ENCODE measurements at regions not wholly inside any gene's neighbourhood (a gene's known extent, or its start where the extent isn't known, plus 50 kb on each side); places are given as distances from the start of the nearest gene placed in this dataset.

- Mint-ChIP-seq H3K4me3 (peak overlapping the region; percentile 34 to 90 (median 82)), H3K9me3 (peaks cover 0 to 6% (median 2%) of the 10 kb centered on the region in 3 donors), H3K36me3 (no peaks in the 10 kb centered on the region), H3K4me1 (peaks cover 1 to 11% (median 5%) of the 10 kb centered on the region in 3 donors), H3K27me3 (no peaks in the 10 kb centered on the region), H3K27ac (peak overlapping the region in 2 of 3 donors; percentile 39 to 90)
Measured at GRCh38 chr6:115001731-115002350, 659.0 kb upstream of the HS3ST5 start.

GRCh38 chr6:115000736-115001135 is 657.9 kb upstream of the HS3ST5 start:
- Mint-ChIP-seq H3K9me3 (peaks cover 0 to 6% (median 2%) of the 10 kb centered on the region in 3 donors), H3K27me3 (no peaks in the 10 kb centered on the region), H3K36me3 (peaks cover 3% of the 10 kb centered on the region), H3K4me1 (peaks cover 1 to 11% (median 5%) of the 10 kb centered on the region in 3 donors), H3K27ac (no peak overlapping the region), H3K4me3 (no peak overlapping the region)

- Mint-ChIP-seq H3K27ac (peak overlapping the region in 1 of 3 donors; percentile 91), H3K4me3 (peak overlapping the region in 3 of 4 donors; percentile 84 to 95 (median 94)), H3K27me3 (no peaks in the 10 kb centered on the region), H3K36me3 (peaks cover 3% of the 10 kb centered on the region), H3K9me3 (peaks cover 0 to 4% (median 2%) of the 10 kb centered on the region in 3 donors), H3K4me1 (peaks cover 1 to 11% (median 5%) of the 10 kb centered on the region in 3 donors)
Measured at GRCh38 chr6:114998492-114998891, 655.7 kb upstream of the HS3ST5 start.

DNA sequence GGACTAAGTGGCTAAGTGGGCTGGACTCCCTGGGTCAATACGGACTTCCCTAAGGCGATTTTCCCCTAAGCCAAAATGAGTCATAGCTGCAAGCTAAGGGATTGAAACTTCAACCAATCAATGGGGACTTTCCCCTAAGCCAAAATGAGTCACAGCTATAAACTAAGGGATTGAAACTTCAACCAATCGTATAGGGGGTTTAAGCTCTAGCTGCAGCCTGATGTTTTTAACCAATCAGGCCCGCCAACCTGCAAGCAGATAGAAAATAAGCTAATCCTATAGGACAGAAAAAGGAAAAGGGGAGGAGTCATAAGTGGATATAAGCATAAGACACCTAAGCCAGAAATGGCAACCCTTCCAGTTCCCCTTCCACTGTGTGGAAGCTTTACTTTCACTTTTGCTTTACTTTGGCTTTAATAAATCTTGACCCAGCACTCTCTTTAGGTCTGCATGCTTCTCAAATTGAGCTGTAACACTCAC is 655.0 kb upstream of the HS3ST5 start:
- H3K4me1 Mint-ChIP-seq, result peaks cover 1 to 11% (median 5%) of the 10 kb centered on the region in 3 donors
- H3K4me3 Mint-ChIP-seq, result peak overlapping the region; percentile 84 to 95 (median 94)
- no peaks in the 10 kb centered on the region for H3K27me3 Mint-ChIP-seq
- H3K36me3 Mint-ChIP-seq, result peaks cover 3% of the 10 kb centered on the region
- peak overlapping the region; percentile 50 to 91 (median 91) for H3K27ac Mint-ChIP-seq
- peaks cover 0 to 3% (median 2%) of the 10 kb centered on the region in 3 donors for H3K9me3 Mint-ChIP-seq

DNA sequence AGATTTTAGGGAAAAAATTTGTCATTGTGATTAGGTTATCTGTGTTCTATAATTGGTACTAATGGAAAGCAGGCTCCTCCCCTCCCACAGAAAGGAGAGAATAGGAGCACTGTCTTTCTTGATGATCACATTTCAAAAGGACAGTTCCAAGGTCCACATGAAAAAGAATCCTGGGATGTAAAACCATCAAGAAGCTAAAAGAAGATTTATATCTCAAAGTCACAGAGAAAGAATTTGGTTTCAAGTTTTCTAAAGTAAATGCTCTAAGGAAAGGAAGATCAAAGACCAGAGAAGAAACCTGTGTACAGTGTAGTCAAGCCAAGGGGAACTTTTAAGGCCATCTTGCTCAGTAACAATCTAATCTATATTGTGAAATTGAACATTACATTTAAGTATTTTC is 652.7 kb upstream of the HS3ST5 start:
- H3K27me3 Mint-ChIP-seq, result no peaks in the 10 kb centered on the region
- peaks cover 3% of the 10 kb centered on the region for H3K36me3 Mint-ChIP-seq
- H3K27ac Mint-ChIP-seq, result no peak overlapping the region
- H3K9me3 Mint-ChIP-seq, result peaks cover 0 to 5% (median 2%) of the 10 kb centered on the region in 3 donors
- H3K4me3 Mint-ChIP-seq, result no peak overlapping the region
- peaks cover 1 to 4% (median 2%) of the 10 kb centered on the region in 3 donors for H3K4me1 Mint-ChIP-seq

DNA sequence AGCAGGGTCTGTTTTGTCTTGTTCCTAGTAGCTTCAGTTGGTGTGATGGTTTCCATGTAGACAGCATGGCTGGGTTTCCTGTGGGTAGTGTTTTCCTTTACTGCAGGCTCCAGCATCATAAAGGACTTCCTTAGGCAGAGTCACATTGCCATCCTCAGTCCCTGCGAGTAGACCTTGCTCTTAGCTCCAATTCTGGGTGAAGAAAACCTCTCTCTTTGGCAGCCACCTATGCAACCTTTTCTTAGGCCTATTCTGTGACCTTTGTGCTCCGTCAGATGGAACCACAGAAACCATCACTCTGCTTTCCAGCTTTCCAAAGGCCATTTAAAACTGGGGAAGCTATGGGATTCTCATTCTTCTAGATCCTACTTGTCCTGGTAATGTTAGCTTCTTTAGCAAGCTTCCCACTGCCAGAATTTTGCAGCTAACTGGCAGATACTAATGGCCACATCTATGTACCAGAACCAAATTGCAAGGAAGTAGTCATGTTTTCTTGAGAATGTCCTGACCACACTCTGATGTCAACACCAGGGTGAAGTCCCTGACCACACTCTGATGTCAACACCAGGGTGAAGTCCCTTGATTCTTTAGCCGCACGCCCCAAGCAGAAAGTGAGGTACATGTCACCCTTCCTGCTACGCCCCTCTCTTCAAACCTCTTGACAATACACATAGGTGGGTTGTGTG is 646.6 kb upstream of the HS3ST5 start:
- H3K9me3 Mint-ChIP-seq, result peaks cover 0 to 6% (median 1%) of the 10 kb centered on the region in 3 donors
- no peak overlapping the region for H3K4me3 Mint-ChIP-seq
- no peaks in the 10 kb centered on the region for H3K36me3 Mint-ChIP-seq
- H3K27me3 Mint-ChIP-seq, result no peaks in the 10 kb centered on the region
- no peak overlapping the region for H3K27ac Mint-ChIP-seq
- peaks cover 0 to 1% (median 0%) of the 10 kb centered on the region in 3 donors for H3K4me1 Mint-ChIP-seq

GRCh38 chr6:114987281-114987680 is 644.5 kb upstream of the HS3ST5 start:
- H3K36me3 Mint-ChIP-seq, result no peaks in the 10 kb centered on the region
- peaks cover 0 to 1% (median 0%) of the 10 kb centered on the region in 3 donors for H3K4me1 Mint-ChIP-seq
- H3K4me3 Mint-ChIP-seq, result no peak overlapping the region
- peaks cover 0 to 4% (median 1%) of the 10 kb centered on the region in 3 donors for H3K9me3 Mint-ChIP-seq
- H3K27me3 Mint-ChIP-seq, result no peaks in the 10 kb centered on the region
- no peak overlapping the region for H3K27ac Mint-ChIP-seq

DNA sequence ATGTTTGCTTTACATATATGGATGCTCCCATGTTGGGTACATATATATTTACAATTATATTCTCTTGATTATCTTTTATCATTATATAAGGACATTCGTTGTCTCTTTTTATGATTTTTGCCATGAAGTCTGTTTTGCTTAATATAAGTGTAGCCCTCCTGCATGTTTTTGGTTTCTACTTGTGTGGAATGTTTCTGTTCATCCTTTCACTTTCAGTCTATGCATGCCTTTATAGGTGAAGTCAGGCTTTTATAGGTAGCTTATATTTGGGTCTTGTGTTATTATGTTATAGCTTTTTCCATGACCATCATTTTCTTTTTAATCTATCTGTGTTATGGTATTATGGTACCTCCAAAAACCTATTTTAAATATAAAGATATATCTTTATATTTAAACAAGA is 612.5 kb upstream of the HS3ST5 start:
- H3K4me3 Mint-ChIP-seq, result no peak overlapping the region
- H3K4me1 Mint-ChIP-seq, result no peaks in the 10 kb centered on the region
- peaks cover 0 to 4% (median 0%) of the 10 kb centered on the region in 3 donors for H3K9me3 Mint-ChIP-seq
- no peaks in the 10 kb centered on the region for H3K36me3 Mint-ChIP-seq
- no peaks in the 10 kb centered on the region for H3K27me3 Mint-ChIP-seq
- H3K27ac Mint-ChIP-seq, result no peak overlapping the region

DNA sequence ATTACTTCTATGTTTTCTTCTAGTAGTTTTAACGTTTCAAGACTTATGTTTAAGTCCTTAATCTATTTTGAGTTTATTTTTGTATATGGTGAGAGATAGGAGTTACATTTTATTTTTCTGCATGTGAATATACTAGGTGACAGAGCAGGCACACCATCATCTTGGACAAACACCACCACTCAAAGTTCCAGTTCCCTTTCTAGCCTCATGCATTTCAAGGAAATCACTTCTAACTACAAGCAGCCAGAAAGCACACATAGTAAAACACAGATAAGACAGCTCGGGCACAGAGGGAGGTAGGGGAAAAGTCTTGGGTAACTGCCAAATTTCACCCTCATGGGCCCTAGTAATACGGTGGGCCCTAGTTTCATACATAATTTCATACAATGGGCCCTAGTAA is 609.4 kb upstream of the HS3ST5 start:
- Mint-ChIP-seq H3K4me1 (no peaks in the 10 kb centered on the region), H3K9me3 (no peaks in the 10 kb centered on the region), H3K4me3 (no peak overlapping the region), H3K27ac (no peak overlapping the region), H3K27me3 (no peaks in the 10 kb centered on the region), H3K36me3 (no peaks in the 10 kb centered on the region)

DNA sequence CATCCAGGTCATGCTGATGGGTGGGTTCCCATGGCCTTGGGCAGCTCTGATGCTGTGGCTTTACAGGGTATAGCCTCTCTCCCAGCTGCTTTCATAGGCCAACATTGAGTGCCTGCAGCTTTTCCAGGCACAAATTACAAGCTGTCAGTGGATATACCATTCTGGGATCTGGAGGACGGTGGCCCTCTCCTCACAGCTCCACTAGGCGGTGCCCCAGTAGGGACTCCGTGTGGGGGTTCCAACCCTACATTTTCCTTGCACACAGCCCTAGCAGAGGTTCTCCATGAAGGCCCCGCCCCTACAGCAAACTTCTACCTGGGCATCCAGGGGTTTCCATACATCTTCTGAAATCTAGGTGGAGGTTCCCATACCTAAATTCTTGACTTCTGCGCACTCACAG is 602.6 kb upstream of the HS3ST5 start:
- H3K4me3 Mint-ChIP-seq, result no peak overlapping the region

DNA sequence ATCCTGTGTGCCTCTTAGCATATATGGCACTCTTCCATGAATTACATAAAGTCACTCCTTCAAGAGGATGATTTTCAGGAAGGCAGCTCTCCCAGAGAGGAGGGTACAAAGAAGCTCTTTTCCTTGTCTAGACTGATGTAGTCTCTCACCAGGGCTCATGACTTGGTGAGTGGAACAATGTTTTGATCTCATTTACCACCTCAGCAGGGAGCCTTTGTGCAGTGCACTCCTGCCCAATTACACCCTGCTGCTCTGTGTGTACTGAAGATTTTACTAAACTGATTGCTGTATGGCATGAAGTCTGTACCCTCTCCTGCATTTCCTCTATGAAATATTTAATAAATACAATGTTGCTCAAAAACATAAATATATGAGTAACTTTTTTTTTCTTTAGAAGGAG is 598.3 kb upstream of the HS3ST5 start:
- Mint-ChIP-seq H3K36me3 (peaks cover under 1% of the 10 kb centered on the region), H3K27ac (no peak overlapping the region), H3K9me3 (peaks cover 0 to 4% (median 3%) of the 10 kb centered on the region in 3 donors), H3K27me3 (no peaks in the 10 kb centered on the region), H3K4me1 (no peaks in the 10 kb centered on the region), H3K4me3 (no peak overlapping the region)

More for the DNA sequence above, 602.6 kb upstream of the HS3ST5 start:
- H3K27me3 Mint-ChIP-seq, result no peaks in the 10 kb centered on the region
- peaks cover 4 to 7% (median 6%) of the 10 kb centered on the region in 3 donors for H3K9me3 Mint-ChIP-seq
- H3K36me3 Mint-ChIP-seq, result peaks cover 2% of the 10 kb centered on the region
- H3K4me1 Mint-ChIP-seq, result no peaks in the 10 kb centered on the region
- H3K27ac Mint-ChIP-seq, result no peak overlapping the region

DNA sequence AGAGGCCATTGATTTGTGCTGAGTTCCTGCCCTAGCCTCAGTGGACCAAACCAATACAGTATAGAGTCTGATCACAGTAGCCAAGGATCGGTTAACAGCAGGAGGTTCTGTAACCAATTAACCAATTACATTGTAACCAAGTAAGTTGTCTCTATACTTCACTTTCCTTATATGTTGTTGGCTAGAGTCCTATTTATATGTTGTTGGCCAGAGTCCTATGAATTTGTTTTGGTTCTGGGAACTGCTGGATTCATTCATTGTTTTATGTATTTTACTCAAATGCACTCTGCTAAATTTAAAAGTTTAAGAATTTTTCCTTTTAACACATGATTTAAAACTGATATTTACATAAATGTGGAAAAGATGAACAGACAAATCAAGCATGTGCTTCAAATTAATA is 597.4 kb upstream of the HS3ST5 start:
- H3K27ac Mint-ChIP-seq, result no peak overlapping the region
- no peaks in the 10 kb centered on the region for H3K36me3 Mint-ChIP-seq
- no peaks in the 10 kb centered on the region for H3K4me1 Mint-ChIP-seq
- no peak overlapping the region for H3K4me3 Mint-ChIP-seq
- H3K9me3 Mint-ChIP-seq, result peaks cover 0 to 4% (median 3%) of the 10 kb centered on the region in 3 donors
- H3K27me3 Mint-ChIP-seq, result no peaks in the 10 kb centered on the region

- peaks cover 0 to 4% (median 3%) of the 10 kb centered on the region in 3 donors for H3K9me3 Mint-ChIP-seq
- H3K27me3 Mint-ChIP-seq, result no peaks in the 10 kb centered on the region
- H3K4me3 Mint-ChIP-seq, result no peak overlapping the region
- no peaks in the 10 kb centered on the region for H3K36me3 Mint-ChIP-seq
- no peak overlapping the region for H3K27ac Mint-ChIP-seq
- H3K4me1 Mint-ChIP-seq, result no peaks in the 10 kb centered on the region
Measured at GRCh38 chr6:114939630-114940029, 596.8 kb upstream of the HS3ST5 start.

GRCh38 chr6:114936080-114936479 is 593.3 kb upstream of the HS3ST5 start:
- Mint-ChIP-seq H3K27me3 (no peaks in the 10 kb centered on the region), H3K4me3 (no peak overlapping the region), H3K36me3 (no peaks in the 10 kb centered on the region), H3K9me3 (peaks cover 0 to 8% (median 1%) of the 10 kb centered on the region in 3 donors), H3K4me1 (no peaks in the 10 kb centered on the region), H3K27ac (no peak overlapping the region)

DNA sequence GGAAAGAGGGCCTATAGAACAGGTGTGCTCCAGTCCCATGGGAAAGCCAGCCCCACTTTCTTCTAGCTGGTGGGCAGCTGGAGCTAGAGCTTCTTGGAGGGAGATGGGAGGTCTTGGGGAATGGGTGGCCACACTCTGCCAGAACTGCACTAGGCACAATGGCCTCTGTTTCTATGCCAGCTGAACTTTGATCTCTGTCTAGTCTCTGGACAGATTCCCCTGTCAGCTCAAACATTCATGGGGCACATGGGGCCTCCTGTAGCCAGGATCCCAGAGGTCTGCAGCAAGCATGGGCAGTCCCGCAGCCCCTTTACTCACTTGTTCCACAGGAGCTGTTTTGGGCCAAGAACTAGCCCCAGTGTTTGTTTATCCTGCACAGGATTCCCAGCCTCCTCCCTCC is 591.3 kb upstream of the HS3ST5 start:
- Mint-ChIP-seq H3K4me1 (no peaks in the 10 kb centered on the region), H3K9me3 (peaks cover 0 to 10% (median 2%) of the 10 kb centered on the region in 3 donors), H3K27ac (no peak overlapping the region), H3K27me3 (no peaks in the 10 kb centered on the region), H3K4me3 (no peak overlapping the region), H3K36me3 (no peaks in the 10 kb centered on the region)

All from IgD-negative memory B cell (primary cell).